ENCODE measurements at regions not wholly inside any gene's neighbourhood (a gene's known extent, or its start where the extent isn't known, plus 50 kb on each side); places are given as distances from the start of the nearest gene placed in this dataset.

- no peak for TF ChIP-seq CTCF (tag by site-specific recombination; IDR thresholded peaks at IDR 0.05)
- no peak for TF ChIP-seq TSHZ1 (tag by site-specific recombination; IDR thresholded peaks at IDR 0.05; ENCODE audit: borderline replicate concordance)
- no peak for TF ChIP-seq ZNF157 (tag by site-specific recombination; IDR thresholded peaks at IDR 0.05)
- TF ChIP-seq ZNF48 (tag by site-specific recombination; IDR thresholded peaks at IDR 0.05), result no peak
Observed at GRCh38 chr17:52762147-52762793, 603.8 kb upstream of the CA10 start.
